Natural killer cell (primary cell): ENCODE measurements at regions not wholly inside any gene's neighbourhood (a gene's known extent, or its start where the extent isn't known, plus 50 kb on each side); places are given as distances from the start of the nearest gene placed in this dataset.
A peak's percentile ranks its signal among the peaks of the same experiment; 100 is the strongest.

ENCODE experiments used
- ATAC-seq, 3 donors: fragments of 150-1000 bp in 2 of 3; fragments of 200-7000 bp in 1 of 3; cut with Tn5 transposase; 1 replicate in 1 of 3; 2 replicates in 2 of 3; pipeline ENCODE4 v1.10.0; 2021; ENCODE audit warnings: mild to moderate bottlenecking in 2 of 3, moderate library complexity in 2 of 3
- DNase-seq, 2 donors: peaks; one replicate each; pipeline versions ENCODE4 v3.0.0 to v3.0.0-alpha.2; 2013 to 2021; ENCODE audit warnings: mixed read lengths in 1 of 2
- H3K27ac ChIP-seq: one replicate; pipeline ENCODE4 v1.5.1; 2013; ENCODE audit warnings: mild to moderate bottlenecking, low read length
- H3K27me3 ChIP-seq: one replicate; pipeline ENCODE4 v1.6.1; 2013; ENCODE audit warnings: low read length; ENCODE audit not compliant: control insufficient read depth, insufficient read depth
- H3K36me3 ChIP-seq: one replicate; pipeline ENCODE4 v1.6.1; 2013; ENCODE audit warnings: low read length; ENCODE audit not compliant: control insufficient read depth, insufficient read depth
- H3K4me1 ChIP-seq: one replicate; pipeline ENCODE4 v1.6.1; 2013; ENCODE audit warnings: low read length; ENCODE audit not compliant: control insufficient read depth, insufficient read depth
- H3K4me3 ChIP-seq: one replicate; pipeline ENCODE4 v1.5.1; 2013; ENCODE audit warnings: low read length
- H3K9me3 ChIP-seq: one replicate; pipeline ENCODE4 v1.6.1; 2013; ENCODE audit warnings: low read length; ENCODE audit not compliant: control insufficient read depth, insufficient read depth
- H3K27ac Mint-ChIP-seq, 2 donors: one replicate each; pipeline ENCODE4 v1.8.0; 2022; ENCODE audit warnings: mild to moderate bottlenecking in 2 of 2, mixed read lengths in 2 of 2, moderate library complexity in 1 of 2
- H3K27me3 Mint-ChIP-seq, 2 donors: one replicate each; pipeline ENCODE4 v1.8.0; 2022; ENCODE audit warnings: low read depth in 2 of 2, mixed read lengths in 2 of 2
- H3K36me3 Mint-ChIP-seq: one replicate; pipeline ENCODE4 v1.8.0; 2022; ENCODE audit warnings: mixed read lengths
- H3K4me1 Mint-ChIP-seq, 2 donors: one replicate each; pipeline ENCODE4 v1.8.0; 2022; ENCODE audit warnings: mixed read lengths in 2 of 2
- H3K4me3 Mint-ChIP-seq: one replicate; pipeline ENCODE4 v1.8.0; 2022; ENCODE audit warnings: mild to moderate bottlenecking, moderate library complexity, mixed read lengths
- H3K9me3 Mint-ChIP-seq, 2 donors: one replicate each; pipeline ENCODE4 v1.8.0; 2022; ENCODE audit warnings: mixed read lengths in 2 of 2
- WGBS: methylation state at CpG from one replicate; pipeline ENCODE4 v1.1.7; 2013; ENCODE audit warnings: missing lambda C conversion rate; ENCODE audit not compliant: insufficient coverage; 5-methylcytosine and 5-hydroxymethylcytosine counted together
- intact Hi-C: fragments of 100-400 bp; cut with micrococcal nuclease; formaldehyde crosslinking; loops from one replicate; pipeline ENCODE4 v1.14.2; 2022
- TF ChIP-seq, protein P1 (sequence below): fragments of 200-600 bp; IDR thresholded peaks from one replicate; pipeline ENCODE4 v1.8.0; 2022; ENCODE audit warnings: antibody characterized with exemption

DNA sequence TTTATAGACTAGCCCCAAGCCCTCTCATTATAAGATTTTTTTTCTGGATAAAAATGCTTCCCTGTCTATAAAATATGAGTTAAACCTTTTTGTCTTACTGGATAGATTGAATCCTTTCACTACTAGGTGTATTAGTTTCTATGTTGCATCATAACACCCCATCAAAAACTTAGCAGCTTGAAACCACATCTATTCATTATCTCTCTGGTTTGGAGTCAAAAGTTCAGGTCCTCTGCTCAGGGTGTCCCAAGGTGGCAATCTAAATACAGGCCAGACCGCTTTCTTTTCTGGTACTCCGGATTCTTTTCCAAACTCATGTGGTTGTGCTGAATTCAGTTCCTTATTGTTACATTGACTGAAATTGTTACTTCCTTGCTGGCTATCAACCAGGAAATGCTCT, 515.5 kb downstream of the PDHA2 start:
- DNase-seq (no peak), ATAC-seq (peak in 1 of 3 donors; percentile 15)
- 39% methylated on average over 2 of the region's 2 CpGs for WGBS
- Histone ChIP-seq H3K27me3 (no peaks in the 10 kb centered on the region), H3K9me3 (no peaks in the 10 kb centered on the region), H3K4me3 (no peak overlapping the region), H3K36me3 (no peaks in the 10 kb centered on the region), H3K27ac (no peak overlapping the region), H3K4me1 (no peaks in the 10 kb centered on the region)
- H3K9me3 Mint-ChIP-seq: no peaks in the 10 kb centered on the region
- H3K27me3 Mint-ChIP-seq: no peaks in the 10 kb centered on the region
- TF ChIP-seq, protein P1, sequence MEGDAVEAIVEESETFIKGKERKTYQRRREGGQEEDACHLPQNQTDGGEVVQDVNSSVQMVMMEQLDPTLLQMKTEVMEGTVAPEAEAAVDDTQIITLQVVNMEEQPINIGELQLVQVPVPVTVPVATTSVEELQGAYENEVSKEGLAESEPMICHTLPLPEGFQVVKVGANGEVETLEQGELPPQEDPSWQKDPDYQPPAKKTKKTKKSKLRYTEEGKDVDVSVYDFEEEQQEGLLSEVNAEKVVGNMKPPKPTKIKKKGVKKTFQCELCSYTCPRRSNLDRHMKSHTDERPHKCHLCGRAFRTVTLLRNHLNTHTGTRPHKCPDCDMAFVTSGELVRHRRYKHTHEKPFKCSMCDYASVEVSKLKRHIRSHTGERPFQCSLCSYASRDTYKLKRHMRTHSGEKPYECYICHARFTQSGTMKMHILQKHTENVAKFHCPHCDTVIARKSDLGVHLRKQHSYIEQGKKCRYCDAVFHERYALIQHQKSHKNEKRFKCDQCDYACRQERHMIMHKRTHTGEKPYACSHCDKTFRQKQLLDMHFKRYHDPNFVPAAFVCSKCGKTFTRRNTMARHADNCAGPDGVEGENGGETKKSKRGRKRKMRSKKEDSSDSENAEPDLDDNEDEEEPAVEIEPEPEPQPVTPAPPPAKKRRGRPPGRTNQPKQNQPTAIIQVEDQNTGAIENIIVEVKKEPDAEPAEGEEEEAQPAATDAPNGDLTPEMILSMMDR: no peak
- no peak overlapping the region for H3K27ac Mint-ChIP-seq
- H3K36me3 Mint-ChIP-seq: no peaks in the 10 kb centered on the region
- H3K4me3 Mint-ChIP-seq: no peak overlapping the region
- peaks cover 14 to 15% of the 10 kb centered on the region in 2 donors for H3K4me1 Mint-ChIP-seq
- intact Hi-C loops: no loop called here

GRCh38 chr4:96356591-96357370, 516.9 kb downstream of the PDHA2 start:
- Mint-ChIP-seq H3K27me3 (no peaks in the 10 kb centered on the region), H3K9me3 (no peaks in the 10 kb centered on the region), H3K36me3 (no peaks in the 10 kb centered on the region), H3K4me1 (peaks cover 14 to 15% of the 10 kb centered on the region in 2 donors), H3K4me3 (no peak overlapping the region), H3K27ac (no peak overlapping the region)
- ATAC-seq (no peak), DNase-seq (no peak)
- Histone ChIP-seq H3K27me3 (no peaks in the 10 kb centered on the region), H3K27ac (no peak overlapping the region), H3K4me3 (no peak overlapping the region), H3K9me3 (no peaks in the 10 kb centered on the region), H3K4me1 (no peaks in the 10 kb centered on the region), H3K36me3 (no peaks in the 10 kb centered on the region)
- 38% methylated on average over 1 of the region's 2 CpGs for WGBS
- TF ChIP-seq, protein P1: no peak
- intact Hi-C loops: no loop called here

DNA sequence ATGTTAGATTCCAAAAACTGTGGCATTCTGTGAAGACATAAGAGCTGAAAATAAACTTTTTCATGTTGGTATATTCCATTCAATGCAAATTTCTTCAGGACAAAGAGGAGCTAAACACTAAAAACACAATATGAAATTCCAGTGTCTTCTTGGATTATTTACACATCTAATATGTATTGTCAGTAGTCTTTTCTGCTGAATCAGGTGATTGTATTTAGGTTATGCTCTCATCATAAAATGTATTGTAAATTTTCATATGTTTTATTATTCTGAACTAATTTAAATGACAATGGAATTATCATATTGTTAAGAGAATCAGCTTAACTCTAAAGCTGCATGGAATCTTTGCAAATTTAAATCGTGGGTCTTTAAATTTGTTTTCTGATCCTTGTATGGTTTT, 526.7 kb downstream of the PDHA2 start:
- Histone ChIP-seq H3K27me3 (no peaks in the 10 kb centered on the region), H3K27ac (no peak overlapping the region), H3K4me1 (no peaks in the 10 kb centered on the region), H3K36me3 (no peaks in the 10 kb centered on the region), H3K9me3 (peaks cover 8% of the 10 kb centered on the region), H3K4me3 (no peak overlapping the region)
- Mint-ChIP-seq H3K4me3 (no peak overlapping the region), H3K27ac (no peak overlapping the region), H3K9me3 (peaks cover 2 to 6% of the 10 kb centered on the region in 2 donors), H3K4me1 (no peaks in the 10 kb centered on the region), H3K27me3 (no peaks in the 10 kb centered on the region), H3K36me3 (peaks cover 10% of the 10 kb centered on the region)
- intact Hi-C loops: no loop called here
- 40% methylated on average over 1 of the region's 1 CpG for WGBS
- ATAC-seq: no peak
- TF ChIP-seq, protein P1: no peak
- DNase-seq: no peak

GRCh38 chr4:96375367-96375766, 535.5 kb downstream of the PDHA2 start:
- peaks cover 2 to 3% of the 10 kb centered on the region in 2 donors for H3K9me3 Mint-ChIP-seq
- H3K4me3 Mint-ChIP-seq: no peak overlapping the region
- no peak overlapping the region for H3K27ac ChIP-seq
- H3K4me3 ChIP-seq: no peak overlapping the region
- ATAC-seq: peak in 1 of 3 donors; percentile 44
- intact Hi-C loops: no loop called here
- no peaks in the 10 kb centered on the region for H3K36me3 ChIP-seq
- TF ChIP-seq, protein P1: no peak
- H3K27me3 ChIP-seq: no peaks in the 10 kb centered on the region
- H3K4me1 ChIP-seq: no peaks in the 10 kb centered on the region
- no peak overlapping the region for H3K27ac Mint-ChIP-seq
- no CpG with 5 or more reads among the region's 3 CpGs for WGBS
- H3K9me3 ChIP-seq: peaks cover 8% of the 10 kb centered on the region
- no peaks in the 10 kb centered on the region for H3K4me1 Mint-ChIP-seq
- H3K27me3 Mint-ChIP-seq: no peaks in the 10 kb centered on the region
- DNase-seq: no peak
- peaks cover 8% of the 10 kb centered on the region for H3K36me3 Mint-ChIP-seq
